Fibroblast of lung (primary cell): ENCODE measurements at regions not wholly inside any gene's neighbourhood (a gene's known extent, or its start where the extent isn't known, plus 50 kb on each side); places are given as distances from the start of the nearest gene placed in this dataset.

ENCODE experiments used
- DNase-seq, 2 donors: peaks; one replicate each; pipeline versions ENCODE4 v3.0.0 to v3.0.0-alpha.2; 2010; ENCODE audit warnings: low read depth in 2 of 2
- H2AFZ ChIP-seq: 2 replicates; pipeline ENCODE4 v1.5.1; 2012; ENCODE audit warnings: low read length, control low read depth, inconsistent platforms
- H3K27ac ChIP-seq: 2 replicates; pipeline ENCODE4 v1.5.1; 2011; ENCODE audit warnings: low read length, control low read depth; ENCODE audit not compliant: insufficient read depth
- H3K27me3 ChIP-seq: 2 replicates; pipeline ENCODE4 v1.5.1; 2011; ENCODE audit warnings: mild to moderate bottlenecking, low read length; ENCODE audit not compliant: control insufficient read depth, insufficient read depth
- H3K36me3 ChIP-seq: 2 replicates; pipeline ENCODE4 v1.5.1; 2011; ENCODE audit warnings: low read length; ENCODE audit not compliant: control insufficient read depth, insufficient read depth
- H3K4me1 ChIP-seq: 2 replicates; pipeline ENCODE4 v1.5.1; 2011; ENCODE audit warnings: low read length; ENCODE audit not compliant: control insufficient read depth, insufficient read depth; ENCODE audit errors: extremely low read depth
- H3K4me2 ChIP-seq: 2 replicates; pipeline ENCODE4 v1.5.1; 2011; ENCODE audit warnings: low read length, control low read depth; ENCODE audit not compliant: insufficient read depth; ENCODE audit errors: extremely low read depth
- H3K4me3 ChIP-seq, 4 experiments: fragments of 200-600 bp in 1 of 4; sonication (generic) in 1 of 4; replicated peaks in 1 of 4; 2 replicates each; pipeline ENCODE4 v1.5.1; 2011 to 2016; ENCODE audit warnings: low read length in 4 of 4, low read depth in 3 of 4, mild to moderate bottlenecking in 3 of 4, control low read depth in 2 of 4, inconsistent platforms in 1 of 4, mixed read lengths in 1 of 4; ENCODE audit not compliant: insufficient read depth in 1 of 4; ENCODE audit errors: control extremely low read depth in 1 of 4
- H3K79me2 ChIP-seq: 2 replicates; pipeline ENCODE4 v1.5.1; 2012; ENCODE audit warnings: mild to moderate bottlenecking, low read length, inconsistent platforms; ENCODE audit not compliant: control insufficient read depth, insufficient read depth
- H3K9ac ChIP-seq: 2 replicates; pipeline ENCODE4 v1.5.1; 2011; ENCODE audit warnings: mild to moderate bottlenecking, low read length, control low read depth; ENCODE audit not compliant: insufficient read depth
- H3K9me3 ChIP-seq: 2 replicates; pipeline ENCODE4 v1.5.1; 2012; ENCODE audit warnings: low read depth, low read length; ENCODE audit not compliant: control insufficient read depth, insufficient read depth
- H4K20me1 ChIP-seq: 2 replicates; pipeline ENCODE4 v1.5.1; 2011; ENCODE audit warnings: low read length; ENCODE audit not compliant: control insufficient read depth, insufficient read depth; ENCODE audit errors: extremely low read depth
- EZH2 ChIP-seq: IDR thresholded peaks from 2 replicates; pipeline ENCODE4 v1.5.1; 2012; ENCODE audit warnings: low read length, control low read depth, mild to moderate bottlenecking; ENCODE audit errors: missing control alignments
- TF ChIP-seq, protein P1 (sequence below), 2 donors: IDR thresholded peaks in 1 of 2; conservative IDR thresholded peaks in 1 of 2; 1 replicate in 1 of 2; 2 replicates in 1 of 2; pipeline ENCODE4 v1.5.1; 2011 to 2012; ENCODE audit warnings: low read length in 2 of 2, control low read depth in 1 of 2, inconsistent platforms in 1 of 2, low read depth in 1 of 2, mild to moderate bottlenecking in 1 of 2

DNA sequence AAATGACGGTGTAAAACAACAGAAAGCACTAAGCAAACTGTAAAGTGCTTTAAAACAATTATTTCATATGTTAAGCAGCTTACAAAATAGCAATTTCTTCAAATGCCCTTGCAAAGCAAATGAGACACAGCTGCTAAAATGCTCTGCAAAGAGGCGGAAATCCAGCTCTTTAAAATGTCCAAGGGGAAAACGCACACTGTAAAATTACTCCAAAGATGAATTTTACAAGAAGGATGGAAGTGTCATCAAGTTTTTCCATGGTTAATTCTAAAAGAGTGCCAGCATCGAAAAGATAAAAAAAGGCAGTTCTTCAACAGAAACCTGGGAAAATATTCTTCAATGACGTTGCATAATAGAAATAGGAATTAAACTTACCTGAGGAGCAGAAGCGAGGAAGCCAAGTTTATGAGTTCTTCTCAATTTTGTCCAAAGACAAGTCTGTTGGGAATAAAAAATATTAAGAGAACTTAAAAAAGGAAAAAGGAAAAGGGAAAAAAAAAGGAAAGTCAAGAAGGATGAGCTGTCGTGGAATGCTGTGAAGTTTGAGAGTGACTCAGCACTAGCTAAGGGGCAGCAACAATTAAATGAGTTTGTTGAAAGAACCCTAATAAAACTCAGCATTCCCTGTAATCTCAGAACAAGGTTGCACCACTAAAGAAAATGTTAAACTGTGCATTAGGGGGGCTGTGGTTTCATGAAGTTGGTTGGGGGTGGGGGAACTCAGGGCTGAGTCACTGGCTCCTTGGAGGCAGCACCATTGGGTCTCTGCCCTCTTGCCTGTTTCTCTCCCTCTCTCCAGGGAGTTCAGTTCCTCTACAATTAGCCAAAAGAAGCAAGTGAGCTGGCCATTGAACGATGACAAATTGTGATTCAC is 64.2 kb upstream of the BLID start:
- Histone ChIP-seq H3K27me3 (no peaks in the 10 kb centered on the region), H3K4me1 (peaks cover 19% of the 10 kb centered on the region), H3K4me2 (peak overlapping the region; percentile 80), H3K79me2 (peaks cover 80% of the 10 kb centered on the region), H3K9me3 (peaks cover 1% of the 10 kb centered on the region), H3K27ac (peak overlapping the region; percentile 84), H4K20me1 (no peaks in the 10 kb centered on the region), H3K9ac (peak overlapping the region; percentile 66), H2AFZ (no peak overlapping the region), H3K4me3 (peak overlapping the region; percentile 70 to 96 (median 78)), H3K36me3 (peaks cover 9% of the 10 kb centered on the region)
- no peak for TF ChIP-seq EZH2
- TF ChIP-seq, protein P1, sequence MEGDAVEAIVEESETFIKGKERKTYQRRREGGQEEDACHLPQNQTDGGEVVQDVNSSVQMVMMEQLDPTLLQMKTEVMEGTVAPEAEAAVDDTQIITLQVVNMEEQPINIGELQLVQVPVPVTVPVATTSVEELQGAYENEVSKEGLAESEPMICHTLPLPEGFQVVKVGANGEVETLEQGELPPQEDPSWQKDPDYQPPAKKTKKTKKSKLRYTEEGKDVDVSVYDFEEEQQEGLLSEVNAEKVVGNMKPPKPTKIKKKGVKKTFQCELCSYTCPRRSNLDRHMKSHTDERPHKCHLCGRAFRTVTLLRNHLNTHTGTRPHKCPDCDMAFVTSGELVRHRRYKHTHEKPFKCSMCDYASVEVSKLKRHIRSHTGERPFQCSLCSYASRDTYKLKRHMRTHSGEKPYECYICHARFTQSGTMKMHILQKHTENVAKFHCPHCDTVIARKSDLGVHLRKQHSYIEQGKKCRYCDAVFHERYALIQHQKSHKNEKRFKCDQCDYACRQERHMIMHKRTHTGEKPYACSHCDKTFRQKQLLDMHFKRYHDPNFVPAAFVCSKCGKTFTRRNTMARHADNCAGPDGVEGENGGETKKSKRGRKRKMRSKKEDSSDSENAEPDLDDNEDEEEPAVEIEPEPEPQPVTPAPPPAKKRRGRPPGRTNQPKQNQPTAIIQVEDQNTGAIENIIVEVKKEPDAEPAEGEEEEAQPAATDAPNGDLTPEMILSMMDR (conservative IDR thresholded peaks at IDR 0.05 in 1 of 2, IDR thresholded peaks at IDR 0.05 in 1 of 2; ENCODE audit: low read depth in 1 of 2, low read length in 2 of 2): no peak
- DNase-seq: peak; percentile 98

DNA sequence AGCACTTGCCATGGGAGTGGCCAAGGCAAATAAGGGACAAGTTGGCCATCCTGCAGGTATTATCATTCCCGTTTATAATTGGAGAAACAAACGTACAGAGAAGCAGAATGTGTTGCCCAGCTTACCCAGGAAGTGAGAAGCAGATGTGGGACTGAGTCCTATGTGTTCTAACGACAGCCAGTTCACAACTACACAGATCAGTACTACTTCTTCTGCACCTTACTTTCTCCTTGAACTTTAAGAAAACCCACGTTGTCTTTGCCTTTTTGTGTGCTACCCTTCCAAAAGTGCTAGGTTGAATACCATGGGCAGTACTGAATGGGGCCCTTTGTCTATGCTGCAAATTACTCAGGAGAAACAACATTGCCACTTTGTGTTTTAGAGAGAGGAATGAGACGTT is 62.8 kb upstream of the BLID start:
- no peaks in the 10 kb centered on the region for H3K27me3 ChIP-seq
- H3K4me1 ChIP-seq: peaks cover 20% of the 10 kb centered on the region
- no peak for DNase-seq
- peak overlapping the region; percentile 70 to 96 (median 78) for H3K4me3 ChIP-seq
- no peaks in the 10 kb centered on the region for H4K20me1 ChIP-seq
- H3K9me3 ChIP-seq: no peaks in the 10 kb centered on the region
- H2AFZ ChIP-seq: no peak overlapping the region
- peak overlapping the region; percentile 84 for H3K27ac ChIP-seq
- H3K4me2 ChIP-seq: peak overlapping the region; percentile 80
- H3K79me2 ChIP-seq: peaks cover 80% of the 10 kb centered on the region
- H3K9ac ChIP-seq: peak overlapping the region; percentile 66
- no peak for TF ChIP-seq EZH2
- TF ChIP-seq, protein P1 (conservative IDR thresholded peaks at IDR 0.05 in 1 of 2, IDR thresholded peaks at IDR 0.05 in 1 of 2; ENCODE audit: low read depth in 1 of 2, low read length in 2 of 2): no peak
- peaks cover 9% of the 10 kb centered on the region for H3K36me3 ChIP-seq

DNA sequence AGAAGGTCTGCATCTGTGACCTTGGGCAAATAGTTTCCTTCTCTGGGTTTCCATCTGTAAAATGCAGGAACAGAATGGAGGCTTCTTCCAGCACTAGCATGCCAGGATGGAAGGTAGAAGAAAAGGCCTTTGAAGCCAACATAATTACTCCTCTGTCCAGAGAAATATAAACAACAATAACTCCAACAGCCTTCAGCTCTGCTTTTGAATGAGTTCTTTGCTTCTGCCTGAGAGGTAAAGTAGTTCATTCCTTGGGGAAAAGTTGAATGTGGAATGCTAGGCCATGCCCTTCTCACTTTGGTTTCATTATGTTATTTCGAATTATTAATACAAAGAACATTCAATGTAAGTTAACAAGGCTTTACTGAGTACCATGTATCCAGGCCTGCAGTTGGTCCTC is 61.2 kb upstream of the BLID start:
- H3K36me3 ChIP-seq: peaks cover 13% of the 10 kb centered on the region
- H3K4me2 ChIP-seq: peak overlapping the region; percentile 80
- H3K27me3 ChIP-seq: no peaks in the 10 kb centered on the region
- no peak overlapping the region for H3K9ac ChIP-seq
- peaks cover 27% of the 10 kb centered on the region for H3K4me1 ChIP-seq
- H2AFZ ChIP-seq: no peak overlapping the region
- no peak for DNase-seq
- no peak for TF ChIP-seq EZH2
- TF ChIP-seq, protein P1 (conservative IDR thresholded peaks at IDR 0.05 in 1 of 2, IDR thresholded peaks at IDR 0.05 in 1 of 2; ENCODE audit: low read depth in 1 of 2, low read length in 2 of 2): no peak
- no peaks in the 10 kb centered on the region for H3K9me3 ChIP-seq
- peaks cover 82% of the 10 kb centered on the region for H3K79me2 ChIP-seq
- peak overlapping the region; percentile 84 for H3K27ac ChIP-seq
- H3K4me3 ChIP-seq: peak overlapping the region; percentile 70 to 96 (median 78)
- no peaks in the 10 kb centered on the region for H4K20me1 ChIP-seq
